Activated naive CD4-positive, alpha-beta T cell (primary cell): ENCODE measurements at regions not wholly inside any gene's neighbourhood (a gene's known extent, or its start where the extent isn't known, plus 50 kb on each side); places are given as distances from the start of the nearest gene placed in this dataset.

Source experiments
- DNase-seq, 4 experiments: peaks; one replicate each; lab custom pipeline; 2025; lab: John Stamatoyannopoulos, UW

- no peak for DNase-seq
These were observed 210.6 kb downstream of the CCNG2 start for GRCh38 chr4:77367638-77368037.

- no peak for DNase-seq
These were observed 215.4 kb downstream of the CCNG2 start for GRCh38 chr4:77372375-77372774.

- no peak for DNase-seq
These were observed 219.0 kb downstream of the CCNG2 start for GRCh38 chr4:77375866-77376607.

- DNase-seq: no peak
These were observed 219.9 kb downstream of the CCNG2 start for GRCh38 chr4:77376788-77377460.

- DNase-seq: no peak
These were observed 221.5 kb upstream of the CXCL13 start for GRCh38 chr4:77384094-77384493.

- peak; percentile 1 to 13 (median 2) for DNase-seq
These were observed 220.3 kb upstream of the CXCL13 start for GRCh38 chr4:77385124-77385969.

- no peak for DNase-seq
These were observed 211.6 kb upstream of the CXCL13 start for GRCh38 chr4:77393996-77394395.

GRCh38 chr4:77395481-77395880 is 210.1 kb upstream of the CXCL13 start:
- no peak for DNase-seq

GRCh38 chr4:77398256-77398655 is 207.4 kb upstream of the CXCL13 start:
- no peak for DNase-seq

- DNase-seq: no peak
These were observed 205.8 kb upstream of the CXCL13 start for GRCh38 chr4:77399831-77400230.

- no peak for DNase-seq
These were observed 191.9 kb upstream of the CXCL13 start for GRCh38 chr4:77413766-77414165.

- no peak for DNase-seq
These were observed 189.9 kb upstream of the CXCL13 start for GRCh38 chr4:77415689-77416088.

GRCh38 chr4:77418333-77418732 is 187.3 kb upstream of the CXCL13 start:
- DNase-seq: no peak

- no peak for DNase-seq
These were observed 174.8 kb upstream of the CXCL13 start for GRCh38 chr4:77430847-77431246.

- no peak for DNase-seq
These were observed 174.1 kb upstream of the CXCL13 start for GRCh38 chr4:77431546-77431945.

- DNase-seq: no peak
These were observed 172.8 kb upstream of the CXCL13 start for GRCh38 chr4:77432717-77433417.

GRCh38 chr4:77433418-77433733 is 172.2 kb upstream of the CXCL13 start:
- DNase-seq: no peak

- DNase-seq: no peak
These were observed 171.1 kb upstream of the CXCL13 start for GRCh38 chr4:77434299-77435092.

- DNase-seq: no peak
These were observed 168.5 kb upstream of the CXCL13 start for GRCh38 chr4:77437079-77437478.

GRCh38 chr4:77438549-77438948 is 167.1 kb upstream of the CXCL13 start:
- DNase-seq: no peak

GRCh38 chr4:77443941-77444340 is 161.7 kb upstream of the CXCL13 start:
- no peak for DNase-seq
